ENCODE measurements at regions not wholly inside any gene's neighbourhood (a gene's known extent, or its start where the extent isn't known, plus 50 kb on each side); places are given as distances from the start of the nearest gene placed in this dataset.

GRCh38 chr15:70270752-70271111, 173.0 kb upstream of the TLE3 start:
- ChIA-PET CTCF (ENCODE audit: unreplicated experiment) (no interaction called here), POLR2A (no interaction called here)
- intact Hi-C loops (cut with micrococcal nuclease; ENCODE audit: unreplicated experiment), result no loop called here
- no peak for TF ChIP-seq EZH2phosphoT487 (IDR thresholded peaks at IDR 0.05; ENCODE audit: borderline replicate concordance, low read depth, low read length)
- TF ChIP-seq CTCF (conservative IDR thresholded peaks at IDR 0.05; ENCODE audit: low read length), result no peak
- peaks cover 24% of the 10 kb centered on the region for H3K4me1 ChIP-seq (ENCODE audit: insufficient read depth, low read length, poor library complexity, severe bottlenecking)
- H3K9me3 ChIP-seq (ENCODE audit: low read length), result no peaks in the 10 kb centered on the region
- DNase-seq (ENCODE audit: low spot score), result no peak
- H3K27ac ChIP-seq (ENCODE audit: low read depth, low read length, poor library complexity, severe bottlenecking), result no peak overlapping the region
- H3K9me2 ChIP-seq (ENCODE audit: insufficient read depth, low read length), result no peaks in the 10 kb centered on the region
- no peaks in the 10 kb centered on the region for H3K79me2 ChIP-seq (ENCODE audit: insufficient read depth, low read depth, low read length)
- no peaks in the 10 kb centered on the region for H4K20me1 ChIP-seq (ENCODE audit: insufficient read depth, low read length)
- no peaks in the 10 kb centered on the region for H3K36me3 ChIP-seq (ENCODE audit: insufficient read depth, low read length)
- no TSS peak for BruUV-seq (replicated peaks)
- peak overlapping the region; percentile 20; the same call in 1 of the 2 replicates for H3K4me2 ChIP-seq (ENCODE audit: low read length)
- H3K4me3 ChIP-seq (ENCODE audit: low read depth, low read length, poor library complexity, severe bottlenecking), result no peak overlapping the region
- H2AFZ ChIP-seq (ENCODE audit: low read length), result no peak overlapping the region

- intact Hi-C loops (cut with micrococcal nuclease; ENCODE audit: unreplicated experiment), result no loop called here
- Histone ChIP-seq H3K36me3 (ENCODE audit: insufficient read depth, low read length) (no peaks in the 10 kb centered on the region), H3K79me2 (ENCODE audit: insufficient read depth, low read depth, low read length) (no peaks in the 10 kb centered on the region), H2AFZ (ENCODE audit: low read length) (no peak overlapping the region), H3K4me2 (ENCODE audit: low read length) (no peak overlapping the region), H4K20me1 (ENCODE audit: insufficient read depth, low read length) (no peaks in the 10 kb centered on the region), H3K9me2 (ENCODE audit: insufficient read depth, low read length) (no peaks in the 10 kb centered on the region), H3K4me3 (ENCODE audit: low read depth, low read length, poor library complexity, severe bottlenecking) (no peak overlapping the region), H3K27ac (ENCODE audit: low read depth, low read length, poor library complexity, severe bottlenecking) (no peak overlapping the region), H3K4me1 (ENCODE audit: insufficient read depth, low read length, poor library complexity, severe bottlenecking) (peaks cover 24% of the 10 kb centered on the region), H3K9me3 (ENCODE audit: low read length) (no peaks in the 10 kb centered on the region)
- BruUV-seq (replicated peaks), result no TSS peak
- no peak for DNase-seq (ENCODE audit: low spot score)
- CTCF ChIA-PET (ENCODE audit: unreplicated experiment), result no interaction called here
- TF ChIP-seq EZH2phosphoT487 (IDR thresholded peaks at IDR 0.05; ENCODE audit: borderline replicate concordance, low read depth, low read length) (no peak), CTCF (conservative IDR thresholded peaks at IDR 0.05; ENCODE audit: low read length) (no peak)
- POLR2A ChIA-PET, result no interaction called here
Measured at GRCh38 chr15:70269991-70270751, 172.5 kb upstream of the TLE3 start.

- Histone ChIP-seq H3K4me3 (ENCODE audit: low read depth, low read length, poor library complexity, severe bottlenecking) (no peak overlapping the region), H3K9me2 (ENCODE audit: insufficient read depth, low read length) (no peaks in the 10 kb centered on the region), H3K36me3 (ENCODE audit: insufficient read depth, low read length) (no peaks in the 10 kb centered on the region), H4K20me1 (ENCODE audit: insufficient read depth, low read length) (no peaks in the 10 kb centered on the region), H3K79me2 (ENCODE audit: insufficient read depth, low read depth, low read length) (no peaks in the 10 kb centered on the region), H3K4me2 (ENCODE audit: low read length) (no peak overlapping the region), H3K9me3 (ENCODE audit: low read length) (no peaks in the 10 kb centered on the region), H3K4me1 (ENCODE audit: insufficient read depth, low read length, poor library complexity, severe bottlenecking) (peaks cover 26% of the 10 kb centered on the region), H3K27ac (ENCODE audit: low read depth, low read length, poor library complexity, severe bottlenecking) (no peak overlapping the region), H2AFZ (ENCODE audit: low read length) (no peak overlapping the region)
- ChIA-PET CTCF (ENCODE audit: unreplicated experiment) (no interaction called here), POLR2A (no interaction called here)
- no peak for TF ChIP-seq EZH2phosphoT487 (IDR thresholded peaks at IDR 0.05; ENCODE audit: borderline replicate concordance, low read depth, low read length)
- BruUV-seq (replicated peaks), result no TSS peak
- no peak for DNase-seq (ENCODE audit: low spot score)
- intact Hi-C loops (cut with micrococcal nuclease; ENCODE audit: unreplicated experiment), result no loop called here
Measured at GRCh38 chr15:70269311-70269911, 171.7 kb upstream of the TLE3 start.

Data from OCI-LY7 (cell line).